ENCODE measurements at regions not wholly inside any gene's neighbourhood (a gene's known extent, or its start where the extent isn't known, plus 50 kb on each side); places are given as distances from the start of the nearest gene placed in this dataset.

- H3K4me2 ChIP-seq (ENCODE audit: low read length) = no peak overlapping the region
- TF ChIP-seq CTCF (conservative IDR thresholded peaks at IDR 0.05; ENCODE audit: low read length) (no peak), EZH2phosphoT487 (IDR thresholded peaks at IDR 0.05; ENCODE audit: borderline replicate concordance, low read depth, low read length) (no peak)
- H3K36me3 ChIP-seq (ENCODE audit: insufficient read depth, low read length) = no peaks in the 10 kb centered on the region
- no peak overlapping the region for H3K27ac ChIP-seq (ENCODE audit: low read depth, low read length, poor library complexity, severe bottlenecking)
- POLR2A ChIA-PET = no interaction called here
- BruUV-seq (replicated peaks) = no TSS peak
- no peak overlapping the region for H3K4me3 ChIP-seq (ENCODE audit: low read depth, low read length, poor library complexity, severe bottlenecking)
- H3K9me2 ChIP-seq (ENCODE audit: insufficient read depth, low read length) = no peaks in the 10 kb centered on the region
- H3K9me3 ChIP-seq (ENCODE audit: low read length) = no peaks in the 10 kb centered on the region
- intact Hi-C loops (cut with micrococcal nuclease; ENCODE audit: unreplicated experiment) = no loop called here
- CTCF ChIA-PET (ENCODE audit: unreplicated experiment) = no interaction called here
- no peaks in the 10 kb centered on the region for H3K79me2 ChIP-seq (ENCODE audit: insufficient read depth, low read depth, low read length)
- no peaks in the 10 kb centered on the region for H4K20me1 ChIP-seq (ENCODE audit: insufficient read depth, low read length)
- no peaks in the 10 kb centered on the region for H3K4me1 ChIP-seq (ENCODE audit: insufficient read depth, low read length, poor library complexity, severe bottlenecking)
- H2AFZ ChIP-seq (ENCODE audit: low read length) = no peak overlapping the region
- no peak for DNase-seq (ENCODE audit: low spot score)
Observed at GRCh38 chr1:218048828-218049420, 236.2 kb upstream of the RRP15 start.

GRCh38 chr1:218049641-218050040 is 235.5 kb upstream of the RRP15 start:
- POLR2A ChIA-PET = no interaction called here
- BruUV-seq (replicated peaks) = no TSS peak
- Histone ChIP-seq H3K36me3 (ENCODE audit: insufficient read depth, low read length) (no peaks in the 10 kb centered on the region), H3K9me3 (ENCODE audit: low read length) (no peaks in the 10 kb centered on the region), H2AFZ (ENCODE audit: low read length) (no peak overlapping the region), H3K79me2 (ENCODE audit: insufficient read depth, low read depth, low read length) (no peaks in the 10 kb centered on the region), H3K4me2 (ENCODE audit: low read length) (no peak overlapping the region), H3K9me2 (ENCODE audit: insufficient read depth, low read length) (no peaks in the 10 kb centered on the region), H3K4me3 (ENCODE audit: low read depth, low read length, poor library complexity, severe bottlenecking) (no peak overlapping the region), H3K4me1 (ENCODE audit: insufficient read depth, low read length, poor library complexity, severe bottlenecking) (no peaks in the 10 kb centered on the region), H4K20me1 (ENCODE audit: insufficient read depth, low read length) (no peaks in the 10 kb centered on the region), H3K27ac (ENCODE audit: low read depth, low read length, poor library complexity, severe bottlenecking) (no peak overlapping the region)
- TF ChIP-seq CTCF (conservative IDR thresholded peaks at IDR 0.05; ENCODE audit: low read length) = no peak
- TF ChIP-seq EZH2phosphoT487 (IDR thresholded peaks at IDR 0.05; ENCODE audit: borderline replicate concordance, low read depth, low read length) = no peak
- DNase-seq (ENCODE audit: low spot score) = no peak
- intact Hi-C loops (cut with micrococcal nuclease; ENCODE audit: unreplicated experiment) = no loop called here
- CTCF ChIA-PET (ENCODE audit: unreplicated experiment) = no interaction called here

GRCh38 chr1:218058730-218059129 is 226.4 kb upstream of the RRP15 start:
- ChIA-PET CTCF (ENCODE audit: unreplicated experiment) (no interaction called here), POLR2A (no interaction called here)
- Histone ChIP-seq H3K4me1 (ENCODE audit: insufficient read depth, low read length, poor library complexity, severe bottlenecking) (no peaks in the 10 kb centered on the region), H2AFZ (ENCODE audit: low read length) (no peak overlapping the region), H3K79me2 (ENCODE audit: insufficient read depth, low read depth, low read length) (no peaks in the 10 kb centered on the region), H3K27ac (ENCODE audit: low read depth, low read length, poor library complexity, severe bottlenecking) (no peak overlapping the region), H4K20me1 (ENCODE audit: insufficient read depth, low read length) (no peaks in the 10 kb centered on the region), H3K4me2 (ENCODE audit: low read length) (no peak overlapping the region), H3K4me3 (ENCODE audit: low read depth, low read length, poor library complexity, severe bottlenecking) (no peak overlapping the region), H3K9me2 (ENCODE audit: insufficient read depth, low read length) (no peaks in the 10 kb centered on the region), H3K9me3 (ENCODE audit: low read length) (no peaks in the 10 kb centered on the region), H3K36me3 (ENCODE audit: insufficient read depth, low read length) (no peaks in the 10 kb centered on the region)
- no TSS peak for BruUV-seq (replicated peaks)
- no peak for TF ChIP-seq EZH2phosphoT487 (IDR thresholded peaks at IDR 0.05; ENCODE audit: borderline replicate concordance, low read depth, low read length)
- no peak for TF ChIP-seq CTCF (conservative IDR thresholded peaks at IDR 0.05; ENCODE audit: low read length)
- DNase-seq (ENCODE audit: low spot score) = no peak
- intact Hi-C loops (cut with micrococcal nuclease; ENCODE audit: unreplicated experiment) = no loop called here
